HepG2 (cell line): ENCODE measurements at regions not wholly inside any gene's neighbourhood (a gene's known extent, or its start where the extent isn't known, plus 50 kb on each side); places are given as distances from the start of the nearest gene placed in this dataset.

Experiments
- ARID2 ChIP-seq: sonication (generic); formaldehyde crosslinking; IDR thresholded peaks from 2 replicates; pipeline ENCODE4 v1.8.1; 2022; ENCODE audit warnings: mild to moderate bottlenecking, missing genetic modification reagents, borderline replicate concordance
- CBFB ChIP-seq: sonication (generic); formaldehyde crosslinking; IDR thresholded peaks from 2 replicates; pipeline ENCODE4 v1.4.0; 2020; ENCODE audit warnings: missing genetic modification reagents
- CREB1 ChIP-seq, 2 experiments: fragments of 450-650 bp in 1 of 2; IDR thresholded peaks; 2 replicates each; pipeline ENCODE4 v1.6.1; 2016 to 2017; ENCODE audit warnings: control low read depth in 1 of 2, mild to moderate bottlenecking in 1 of 2, missing compliant biosample characterization in 1 of 2, missing genetic modification characterization in 1 of 2
- ETS1 ChIP-seq: sonication (generic); formaldehyde crosslinking; IDR thresholded peaks from 2 replicates; pipeline ENCODE4 v1.4.0; 2020; ENCODE audit warnings: missing genetic modification reagents
- FOXP4 ChIP-seq: sonication (generic); formaldehyde crosslinking; IDR thresholded peaks from 2 replicates; pipeline ENCODE4 v1.4.0; 2020; ENCODE audit warnings: missing genetic modification reagents
- GATAD1 ChIP-seq: IDR thresholded peaks from 2 replicates; pipeline ENCODE4 v1.6.1; 2016; ENCODE audit warnings: missing genetic modification reagents, missing compliant biosample characterization
- HMGA1 ChIP-seq: sonication (generic); formaldehyde crosslinking; conservative IDR thresholded peaks from 2 replicates; pipeline ENCODE4 v1.4.0; 2020; ENCODE audit warnings: missing genetic modification reagents
- KAT8 ChIP-seq: IDR thresholded peaks from 2 replicates; pipeline ENCODE4 v1.6.1; 2016; ENCODE audit warnings: missing genetic modification reagents, missing compliant biosample characterization
- KLF12 ChIP-seq: sonication (generic); formaldehyde crosslinking; IDR thresholded peaks from 2 replicates; pipeline ENCODE4 v1.4.0; 2020; ENCODE audit warnings: missing genetic modification reagents, borderline replicate concordance
- NFRKB ChIP-seq: fragments of 450-650 bp; IDR thresholded peaks from 2 replicates; pipeline ENCODE4 v1.6.1; 2017
- ONECUT2 ChIP-seq: sonication (generic); formaldehyde crosslinking; IDR thresholded peaks from 2 replicates; pipeline ENCODE4 v1.4.0; 2020; ENCODE audit warnings: missing genetic modification reagents
- PAF1 ChIP-seq: IDR thresholded peaks from 2 replicates; pipeline ENCODE4 v1.6.1; 2016; ENCODE audit warnings: missing genetic modification reagents, missing compliant biosample characterization
- PHF8 ChIP-seq: sonication (generic); formaldehyde crosslinking; IDR thresholded peaks from 2 replicates; pipeline ENCODE4 v1.5.0; 2020; ENCODE audit warnings: missing genetic modification reagents
- RARA ChIP-seq: IDR thresholded peaks from 2 replicates; pipeline ENCODE4 v1.6.1; 2016; ENCODE audit warnings: missing genetic modification reagents, missing compliant biosample characterization
- RXRB ChIP-seq: IDR thresholded peaks from 2 replicates; pipeline ENCODE4 v1.6.1; 2016; ENCODE audit warnings: borderline replicate concordance, missing genetic modification reagents, missing compliant biosample characterization
- SNAPC5 ChIP-seq: sonication (generic); formaldehyde crosslinking; IDR thresholded peaks from 2 replicates; pipeline ENCODE4 v1.8.1; 2023; ENCODE audit warnings: mild to moderate bottlenecking, missing genetic modification reagents, borderline replicate concordance
- ZNF260 ChIP-seq: sonication (generic); formaldehyde crosslinking; IDR thresholded peaks from 2 replicates; pipeline ENCODE4 v1.4.0; 2020; ENCODE audit warnings: missing genetic modification reagents, low read depth, mild to moderate bottlenecking, borderline replicate concordance
- ZNF34 ChIP-seq: sonication (generic); formaldehyde crosslinking; IDR thresholded peaks from 2 replicates; pipeline ENCODE4 v1.4.0; 2020; ENCODE audit warnings: mild to moderate bottlenecking, missing genetic modification reagents, borderline replicate concordance
- ZNF414 ChIP-seq: sonication (generic); formaldehyde crosslinking; IDR thresholded peaks from 2 replicates; pipeline ENCODE4 v1.5.0; 2020; ENCODE audit warnings: missing genetic modification reagents
- ZNF552 ChIP-seq: sonication (generic); formaldehyde crosslinking; IDR thresholded peaks from 2 replicates; pipeline ENCODE4 v1.9.0; 2022; ENCODE audit warnings: missing genetic modification reagents, mild to moderate bottlenecking, borderline replicate concordance
- ZNF768 ChIP-seq: sonication (generic); formaldehyde crosslinking; IDR thresholded peaks from 2 replicates; pipeline ENCODE4 v1.4.0; 2020; ENCODE audit warnings: missing genetic modification reagents
- TF ChIP-seq, protein P1 (sequence below), 2 experiments: IDR thresholded peaks; 2 replicates each; pipeline ENCODE4 v1.6.1; 2011 to 2012; ENCODE audit warnings: low read length in 2 of 2, borderline replicate concordance in 1 of 2, low read depth in 1 of 2, mild to moderate bottlenecking in 1 of 2, moderate library complexity in 1 of 2
- TF ChIP-seq, protein P2 (sequence below): sonication (generic); formaldehyde crosslinking; IDR thresholded peaks from 2 replicates; pipeline ENCODE4 v1.4.0; 2020; ENCODE audit warnings: missing genetic modification reagents

DNA sequence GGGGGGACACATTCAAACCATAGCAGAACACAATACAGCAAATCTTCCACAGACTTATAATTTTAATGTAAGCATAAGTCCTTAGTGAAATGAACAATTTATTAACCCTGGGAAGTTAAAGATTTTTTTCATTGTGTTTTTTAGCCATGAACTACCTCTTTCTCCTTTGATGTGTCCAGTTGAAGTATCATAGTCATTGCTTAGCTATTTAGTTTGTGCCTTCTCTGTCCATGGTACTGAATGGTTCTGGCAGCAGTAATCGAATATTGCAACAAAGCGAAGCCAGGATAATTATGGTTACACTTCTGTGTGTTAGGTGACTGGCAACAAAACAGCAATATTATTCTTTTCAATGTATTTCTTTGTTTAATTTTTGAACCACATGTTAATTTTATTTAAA lies 403.0 kb upstream of the ONECUT1 start (continued):
- TF ChIP-seq, protein P1, sequence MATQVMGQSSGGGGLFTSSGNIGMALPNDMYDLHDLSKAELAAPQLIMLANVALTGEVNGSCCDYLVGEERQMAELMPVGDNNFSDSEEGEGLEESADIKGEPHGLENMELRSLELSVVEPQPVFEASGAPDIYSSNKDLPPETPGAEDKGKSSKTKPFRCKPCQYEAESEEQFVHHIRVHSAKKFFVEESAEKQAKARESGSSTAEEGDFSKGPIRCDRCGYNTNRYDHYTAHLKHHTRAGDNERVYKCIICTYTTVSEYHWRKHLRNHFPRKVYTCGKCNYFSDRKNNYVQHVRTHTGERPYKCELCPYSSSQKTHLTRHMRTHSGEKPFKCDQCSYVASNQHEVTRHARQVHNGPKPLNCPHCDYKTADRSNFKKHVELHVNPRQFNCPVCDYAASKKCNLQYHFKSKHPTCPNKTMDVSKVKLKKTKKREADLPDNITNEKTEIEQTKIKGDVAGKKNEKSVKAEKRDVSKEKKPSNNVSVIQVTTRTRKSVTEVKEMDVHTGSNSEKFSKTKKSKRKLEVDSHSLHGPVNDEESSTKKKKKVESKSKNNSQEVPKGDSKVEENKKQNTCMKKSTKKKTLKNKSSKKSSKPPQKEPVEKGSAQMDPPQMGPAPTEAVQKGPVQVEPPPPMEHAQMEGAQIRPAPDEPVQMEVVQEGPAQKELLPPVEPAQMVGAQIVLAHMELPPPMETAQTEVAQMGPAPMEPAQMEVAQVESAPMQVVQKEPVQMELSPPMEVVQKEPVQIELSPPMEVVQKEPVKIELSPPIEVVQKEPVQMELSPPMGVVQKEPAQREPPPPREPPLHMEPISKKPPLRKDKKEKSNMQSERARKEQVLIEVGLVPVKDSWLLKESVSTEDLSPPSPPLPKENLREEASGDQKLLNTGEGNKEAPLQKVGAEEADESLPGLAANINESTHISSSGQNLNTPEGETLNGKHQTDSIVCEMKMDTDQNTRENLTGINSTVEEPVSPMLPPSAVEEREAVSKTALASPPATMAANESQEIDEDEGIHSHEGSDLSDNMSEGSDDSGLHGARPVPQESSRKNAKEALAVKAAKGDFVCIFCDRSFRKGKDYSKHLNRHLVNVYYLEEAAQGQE (IDR thresholded peaks at IDR 0.05; ENCODE audit: borderline replicate concordance in 1 of 2, low read depth in 1 of 2, low read length in 2 of 2) = peak; percentile 78 to 98
- TF ChIP-seq ZNF552 (CRISPR knock-in tag) = no peak
- no peak for TF ChIP-seq ETS1
- TF ChIP-seq KLF12 = no peak
- no peak for TF ChIP-seq NFRKB
- no peak for TF ChIP-seq PAF1 (CRISPR knock-in tag)
- peak; percentile 47 for TF ChIP-seq RARA (CRISPR knock-in tag)
- no peak for TF ChIP-seq ARID2 (CRISPR knock-in tag)
- TF ChIP-seq CBFB (CRISPR knock-in tag) = no peak
- TF ChIP-seq SNAPC5 (CRISPR knock-in tag) = no peak
- TF ChIP-seq ZNF34 (CRISPR knock-in tag) = no peak
- no peak for TF ChIP-seq CREB1 (IDR thresholded peaks at IDR 0.05)
- TF ChIP-seq CREB1 (CRISPR knock-in tag; IDR thresholded peaks at IDR 0.05) = no peak
- no peak for TF ChIP-seq ZNF768 (CRISPR knock-in tag)
- TF ChIP-seq, protein P2, sequence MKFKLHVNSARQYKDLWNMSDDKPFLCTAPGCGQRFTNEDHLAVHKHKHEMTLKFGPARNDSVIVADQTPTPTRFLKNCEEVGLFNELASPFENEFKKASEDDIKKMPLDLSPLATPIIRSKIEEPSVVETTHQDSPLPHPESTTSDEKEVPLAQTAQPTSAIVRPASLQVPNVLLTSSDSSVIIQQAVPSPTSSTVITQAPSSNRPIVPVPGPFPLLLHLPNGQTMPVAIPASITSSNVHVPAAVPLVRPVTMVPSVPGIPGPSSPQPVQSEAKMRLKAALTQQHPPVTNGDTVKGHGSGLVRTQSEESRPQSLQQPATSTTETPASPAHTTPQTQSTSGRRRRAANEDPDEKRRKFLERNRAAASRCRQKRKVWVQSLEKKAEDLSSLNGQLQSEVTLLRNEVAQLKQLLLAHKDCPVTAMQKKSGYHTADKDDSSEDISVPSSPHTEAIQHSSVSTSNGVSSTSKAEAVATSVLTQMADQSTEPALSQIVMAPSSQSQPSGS (CRISPR knock-in tag) = peak; percentile 25; the same call in 1 of the 2 replicates
- TF ChIP-seq KAT8 (CRISPR knock-in tag) = peak; percentile 32; the same call in 1 of the 2 replicates
- TF ChIP-seq ONECUT2 (CRISPR knock-in tag) = no peak
- no peak for TF ChIP-seq ZNF260 (CRISPR knock-in tag)
- peak; percentile 50; the same call in 1 of the 2 replicates for TF ChIP-seq RXRB (CRISPR knock-in tag)
- no peak for TF ChIP-seq FOXP4 (CRISPR knock-in tag)
- TF ChIP-seq GATAD1 (CRISPR knock-in tag) = 0 out of 2 replicates have a peak, but pooled peaks have one; percentile 29
- no peak for TF ChIP-seq PHF8 (CRISPR knock-in tag)
- no peak for TF ChIP-seq ZNF414 (CRISPR knock-in tag)
- TF ChIP-seq HMGA1 (CRISPR knock-in tag) = no peak
